RCC 7860 (cell line): ENCODE measurements at regions not wholly inside any gene's neighbourhood (a gene's known extent, or its start where the extent isn't known, plus 50 kb on each side); places are given as distances from the start of the nearest gene placed in this dataset.
A peak's percentile ranks its signal among the peaks of the same experiment; 100 is the strongest.
"Not testable (repeated sequence)": the region's sequence is repeated elsewhere in the genome, so short reads cannot be mapped to it uniquely, and the experiment has no call there.

Source experiments
- DNase-seq: peaks from one replicate; pipeline ENCODE4 v3.0.0-alpha.2; 2015; ENCODE audit warnings: low spot score
- FAIRE-seq: peaks from 2 replicates; lab custom pipeline; 2012; peaks lifted over from hg19 to GRCh38; lab: Jason Lieb, UNC

- DNase-seq (no peak), FAIRE-seq (no peak)
These were observed 76.3 kb downstream of the DRAM2 start for GRCh38 chr1:111063595-111063994.

- DNase-seq (no peak), FAIRE-seq (no peak)
These were observed 77.3 kb downstream of the DRAM2 start for GRCh38 chr1:111062624-111063023.

- no peak for DNase-seq
- no peak for FAIRE-seq
These were observed 77.8 kb downstream of the DRAM2 start for GRCh38 chr1:111062081-111062480.

- no peak for FAIRE-seq
- DNase-seq = no peak
These were observed 85.2 kb downstream of the DRAM2 start for GRCh38 chr1:111054656-111055055.

- no peak for DNase-seq
- no peak for FAIRE-seq
These were observed 87.6 kb downstream of the DRAM2 start for GRCh38 chr1:111052246-111052645.

- FAIRE-seq, DNase-seq: not testable (repeated sequence)
These were observed 84.5 kb upstream of the LRIF1 start for GRCh38 chr1:111048253-111048652.

- DNase-seq (no peak), FAIRE-seq (no peak)
These were observed 81.5 kb upstream of the LRIF1 start for GRCh38 chr1:111045033-111045722.

GRCh38 chr1:111032295-111032897 is 68.7 kb upstream of the LRIF1 start:
- FAIRE-seq (peak; percentile 62), DNase-seq (peak; percentile 37)

GRCh38 chr1:111030590-111030989 is 66.9 kb upstream of the LRIF1 start:
- FAIRE-seq (peak; percentile 2), DNase-seq (peak; percentile 26)

GRCh38 chr1:111025109-111025508 is 61.4 kb upstream of the LRIF1 start:
- FAIRE-seq = no peak
- DNase-seq = no peak

GRCh38 chr1:111015222-111015621 is 51.5 kb upstream of the LRIF1 start:
- no peak for FAIRE-seq
- no peak for DNase-seq
